Fibroblast of skin of left quadriceps (primary cell): ENCODE measurements at regions not wholly inside any gene's neighbourhood (a gene's known extent, or its start where the extent isn't known, plus 50 kb on each side); places are given as distances from the start of the nearest gene placed in this dataset.

ENCODE experiments used
- DNase-seq, 2 experiments: peaks; one replicate each; pipeline ENCODE4 v3.0.0-alpha.2; 2013; ENCODE audit warnings: low read depth in 2 of 2

- no peak for DNase-seq
These were observed 458.8 kb upstream of the SORCS1 start for GRCh38 chr10:107623292-107623691.

- DNase-seq, result no peak
These were observed 454.6 kb upstream of the SORCS1 start for GRCh38 chr10:107619139-107619538.

- DNase-seq, result no peak
These were observed 454.0 kb upstream of the SORCS1 start for GRCh38 chr10:107618504-107618994.

- peak; percentile 6 to 21 for DNase-seq
These were observed 452.2 kb upstream of the SORCS1 start for GRCh38 chr10:107616463-107617410.

- no peak for DNase-seq
These were observed 451.5 kb upstream of the SORCS1 start for GRCh38 chr10:107616031-107616430.

DNA sequence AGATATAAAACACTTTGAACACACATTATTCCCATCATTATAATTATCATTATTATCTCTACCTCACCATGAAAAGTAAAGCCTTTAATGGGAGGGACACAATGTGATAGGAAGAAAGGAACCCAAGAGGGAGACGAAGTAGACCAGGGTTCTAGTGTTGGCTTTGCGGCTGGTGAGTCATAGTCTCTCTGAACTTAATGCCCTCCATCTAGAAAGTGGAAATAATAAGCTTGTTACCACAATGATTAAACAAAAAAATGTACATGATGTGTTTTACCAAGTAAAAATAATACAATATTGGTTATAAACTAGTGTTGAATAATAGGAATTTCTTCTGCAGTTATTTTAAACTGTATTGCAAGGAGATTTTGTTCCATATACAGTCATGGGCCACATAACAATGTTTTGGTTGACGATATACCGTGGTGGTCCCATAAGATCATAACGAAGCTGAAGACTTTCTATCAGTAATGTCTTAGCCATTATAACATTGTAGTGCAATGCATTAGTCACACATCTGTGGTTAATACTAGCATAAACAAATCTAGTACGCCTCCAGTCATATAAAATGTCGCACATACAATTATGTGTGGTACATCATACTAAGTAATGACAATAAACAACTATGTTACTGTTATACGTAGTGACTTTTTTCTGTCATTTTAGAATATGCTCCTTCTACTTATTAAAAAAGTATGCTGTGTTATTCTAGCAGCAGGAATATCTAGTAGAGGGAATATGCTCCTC, 450.6 kb upstream of the SORCS1 start:
- DNase-seq, result peak in 1 of 2 experiments; percentile 7

GRCh38 chr10:107611115-107611514, 446.6 kb upstream of the SORCS1 start:
- no peak for DNase-seq

- no peak for DNase-seq
These were observed 424.6 kb upstream of the SORCS1 start for GRCh38 chr10:107589081-107589480.

- no peak for DNase-seq
These were observed 421.1 kb upstream of the SORCS1 start for GRCh38 chr10:107585630-107586029.

- DNase-seq, result no peak
These were observed 419.5 kb upstream of the SORCS1 start for GRCh38 chr10:107583974-107584373.

GRCh38 chr10:107579970-107580369, 415.5 kb upstream of the SORCS1 start:
- no peak for DNase-seq

GRCh38 chr10:107577221-107577620, 412.7 kb upstream of the SORCS1 start:
- no peak for DNase-seq

DNA sequence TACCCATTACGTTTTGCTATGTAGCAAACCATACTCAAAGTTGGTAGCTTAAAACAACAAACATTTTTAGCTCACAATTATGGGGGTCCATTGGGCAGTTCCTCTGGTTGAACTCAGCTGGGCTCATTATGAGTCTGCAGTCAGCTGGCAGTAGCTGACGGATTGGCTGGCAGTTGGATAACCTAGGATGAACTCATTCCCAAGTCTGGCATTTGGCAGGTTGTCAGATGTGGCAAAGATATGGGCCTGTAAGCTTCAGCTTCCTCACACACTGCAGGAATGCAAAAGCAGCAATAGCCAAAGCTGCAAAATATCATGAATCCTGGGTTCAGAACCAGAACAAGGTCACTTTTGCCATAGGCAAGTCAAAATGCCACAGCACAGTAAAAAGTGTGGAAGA, 412.2 kb upstream of the SORCS1 start:
- no peak for DNase-seq

- DNase-seq, result no peak
These were observed 400.5 kb upstream of the SORCS1 start for GRCh38 chr10:107565014-107565413.

- DNase-seq, result no peak
These were observed 396.7 kb upstream of the SORCS1 start for GRCh38 chr10:107561136-107561650.

DNA sequence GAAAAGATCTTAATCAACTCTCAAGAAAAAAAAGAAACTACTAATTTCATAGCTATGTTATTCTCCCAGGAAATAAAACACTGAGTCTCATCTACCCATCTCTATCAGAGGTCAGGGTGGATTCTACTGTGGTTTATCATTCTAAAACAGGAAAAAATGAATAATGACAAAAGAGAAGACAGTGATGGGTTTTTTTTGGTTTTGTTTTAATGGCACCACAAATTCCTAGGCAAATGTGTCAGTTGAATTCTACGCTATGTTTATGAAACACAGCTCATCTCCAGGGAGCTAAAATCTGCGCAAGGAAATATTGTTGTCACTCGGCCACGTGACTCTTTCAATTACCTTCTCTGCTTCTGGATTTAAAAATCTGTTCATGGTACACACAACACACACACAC, 393.4 kb upstream of the SORCS1 start:
- no peak for DNase-seq

GRCh38 chr10:107554333-107554732, 389.8 kb upstream of the SORCS1 start:
- DNase-seq, result no peak

DNA sequence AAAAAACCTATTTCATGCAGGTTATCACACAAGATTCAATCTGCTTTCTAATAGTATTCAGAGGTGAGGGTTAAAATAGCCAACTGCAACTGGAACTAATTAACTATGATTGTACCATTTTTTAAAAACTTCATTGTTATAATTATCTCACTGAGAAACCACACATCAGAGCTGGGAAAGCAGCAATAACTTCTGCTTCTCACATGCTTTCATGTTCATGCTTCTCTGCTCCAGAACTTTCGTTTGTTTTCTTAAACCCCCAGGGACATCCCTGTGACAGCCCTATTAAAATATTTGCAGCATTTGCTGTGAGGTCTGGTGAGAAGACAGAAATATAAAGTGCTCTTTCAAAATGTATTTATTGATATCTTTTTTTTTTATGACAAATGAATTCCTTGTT, 389.0 kb upstream of the SORCS1 start:
- DNase-seq, result peak; percentile 17

DNA sequence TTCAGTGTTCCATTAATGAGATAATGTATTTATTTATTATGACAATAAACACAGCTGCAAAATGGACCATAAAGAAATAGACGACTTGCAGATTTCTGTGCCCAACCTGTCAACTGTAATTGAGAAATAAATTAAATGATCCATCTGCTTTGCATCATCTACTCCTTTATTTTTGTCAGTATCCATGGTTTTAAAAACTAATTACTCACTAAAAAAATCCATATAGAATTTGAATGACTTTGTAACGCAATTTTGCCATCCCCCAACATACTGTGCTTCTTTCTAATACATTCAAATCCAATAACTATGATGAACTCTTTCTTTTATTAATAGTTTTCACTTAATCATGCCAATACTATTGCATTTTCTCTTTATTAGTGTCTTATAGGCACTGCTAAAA, 388.5 kb upstream of the SORCS1 start:
- no peak for DNase-seq

DNA sequence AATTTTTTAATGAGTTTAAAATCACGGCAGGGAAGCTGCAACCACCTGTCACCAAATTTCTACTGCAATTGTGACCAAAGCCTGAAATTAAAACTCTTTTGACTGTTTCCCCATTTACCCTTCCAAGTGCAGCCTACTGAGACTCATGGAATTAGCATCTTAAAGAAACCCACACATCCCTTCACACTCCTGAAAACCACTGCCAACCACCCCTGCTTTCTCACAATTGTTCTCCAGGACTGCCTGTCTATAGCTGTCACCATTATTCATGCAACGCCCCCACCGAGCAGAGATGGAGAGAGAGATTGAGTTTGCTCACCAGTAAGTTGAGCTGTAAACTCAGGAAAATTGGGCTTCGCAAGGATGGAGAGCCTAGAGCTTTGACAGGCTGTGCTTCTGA, 383.8 kb upstream of the SORCS1 start:
- DNase-seq, result no peak

- no peak for DNase-seq
These were observed 382.5 kb upstream of the SORCS1 start for GRCh38 chr10:107546986-107547385.

DNA sequence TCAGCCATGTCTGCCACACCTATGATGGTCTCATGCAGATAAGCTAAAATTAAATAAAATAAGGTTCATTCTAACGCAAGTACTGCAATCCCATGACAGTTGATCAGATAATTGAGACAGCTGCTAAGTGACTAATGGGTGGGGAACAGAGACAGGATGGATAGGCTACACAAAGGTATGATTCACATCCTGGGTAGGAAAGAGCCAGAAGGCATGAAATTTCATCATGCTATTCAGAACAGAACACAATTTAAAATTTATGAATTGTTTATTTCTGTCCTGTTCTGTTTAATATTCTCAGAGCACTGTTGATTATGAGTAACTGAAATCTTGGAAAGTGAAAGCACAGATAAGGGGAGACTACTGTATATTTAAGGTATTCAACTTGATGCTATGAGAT, 381.8 kb upstream of the SORCS1 start:
- peak; percentile 14 to 18 for DNase-seq
